ENCODE measurements at regions not wholly inside any gene's neighbourhood (a gene's known extent, or its start where the extent isn't known, plus 50 kb on each side); places are given as distances from the start of the nearest gene placed in this dataset.
"Not testable (repeated sequence)": the region's sequence is repeated elsewhere in the genome, so short reads cannot be mapped to it uniquely, and the experiment has no call there.

- TF ChIP-seq CTCF, POLR2A (IDR thresholded peaks at IDR 0.05): not testable (repeated sequence)
Measured at GRCh38 chr6:4629789-4630188, 146.4 kb upstream of the CDYL start.

Data from adrenal gland (tissue), 5 donors.